UCSD-AML1 (cell line): ENCODE measurements at regions not wholly inside any gene's neighbourhood (a gene's known extent, or its start where the extent isn't known, plus 50 kb on each side); places are given as distances from the start of the nearest gene placed in this dataset.
A peak's percentile ranks its signal among the peaks of the same experiment; 100 is the strongest.
"Not testable (repeated sequence)": the region's sequence is repeated elsewhere in the genome, so short reads cannot be mapped to it uniquely, and the experiment has no call there.

ENCODE experiments used
- DNase-seq: peaks from one replicate; lab custom pipeline; 2025; ENCODE audit not compliant: unreplicated experiment; lab: John Stamatoyannopoulos, UW

- no peak for DNase-seq
Observed at GRCh38 chr9:113664181-113664875, 200.8 kb downstream of the RGS3 start.

GRCh38 chr9:113665064-113665463, 201.5 kb downstream of the RGS3 start:
- no peak for DNase-seq

GRCh38 chr9:113665756-113666155, 202.2 kb downstream of the RGS3 start:
- DNase-seq = no peak

- no peak for DNase-seq
Observed at GRCh38 chr9:113668061-113668460, 204.5 kb downstream of the RGS3 start.

- DNase-seq = peak; percentile 26
Observed at GRCh38 chr9:113669522-113670115, 206.1 kb downstream of the RGS3 start.

- DNase-seq = no peak
Observed at GRCh38 chr9:113673726-113674125, 202.4 kb upstream of the ZNF618 start.

GRCh38 chr9:113674436-113674835, 201.7 kb upstream of the ZNF618 start:
- no peak for DNase-seq

- peak; percentile 58 for DNase-seq
Observed at GRCh38 chr9:113675475-113675941, 200.6 kb upstream of the ZNF618 start.

GRCh38 chr9:113677057-113677456, 199.1 kb upstream of the ZNF618 start:
- DNase-seq = peak; percentile 46

- DNase-seq = no peak
Observed at GRCh38 chr9:113677569-113677968, 198.5 kb upstream of the ZNF618 start.

- no peak for DNase-seq
Observed at GRCh38 chr9:113678119-113678858, 197.8 kb upstream of the ZNF618 start.

GRCh38 chr9:113678859-113679256, 197.3 kb upstream of the ZNF618 start:
- no peak for DNase-seq

GRCh38 chr9:113682297-113682771, 193.8 kb upstream of the ZNF618 start:
- DNase-seq = peak; percentile 66

GRCh38 chr9:113685636-113686035, 190.5 kb upstream of the ZNF618 start:
- not testable (repeated sequence) for DNase-seq

GRCh38 chr9:113687107-113687679, 188.9 kb upstream of the ZNF618 start:
- no peak for DNase-seq

- no peak for DNase-seq
Observed at GRCh38 chr9:113687680-113688371, 188.3 kb upstream of the ZNF618 start.

GRCh38 chr9:113690055-113690740, 185.9 kb upstream of the ZNF618 start:
- DNase-seq = no peak

- no peak for DNase-seq
Observed at GRCh38 chr9:113692256-113692655, 183.9 kb upstream of the ZNF618 start.

- DNase-seq = no peak
Observed at GRCh38 chr9:113694912-113695311, 181.2 kb upstream of the ZNF618 start.

GRCh38 chr9:113695440-113695851, 180.7 kb upstream of the ZNF618 start:
- no peak for DNase-seq
